Hepatocyte (in vitro differentiated cells): ENCODE measurements at regions not wholly inside any gene's neighbourhood (a gene's known extent, or its start where the extent isn't known, plus 50 kb on each side); places are given as distances from the start of the nearest gene placed in this dataset.

Experiments
- EZH2 ChIP-seq: fragments of 200-600 bp; sonication (generic); IDR thresholded peaks from 2 replicates; pipeline ENCODE4 v1.6.1; 2016; ENCODE audit warnings: antibody characterized with exemption, mild to moderate bottlenecking, borderline replicate concordance
- EZH2phosphoT487 ChIP-seq: fragments of 200-600 bp; sonication (generic); IDR thresholded peaks from one replicate; pipeline ENCODE4 v1.6.1; 2018; ENCODE audit warnings: antibody characterized with exemption, mild to moderate bottlenecking, low read depth, moderate library complexity; ENCODE audit not compliant: unreplicated experiment, severe bottlenecking
- TF ChIP-seq, protein P1 (sequence below): fragments of 200-600 bp; sonication (generic); IDR thresholded peaks from 2 replicates; pipeline ENCODE4 v1.5.1; 2016; ENCODE audit warnings: antibody characterized with exemption, mild to moderate bottlenecking; ENCODE audit not compliant: poor library complexity

DNA sequence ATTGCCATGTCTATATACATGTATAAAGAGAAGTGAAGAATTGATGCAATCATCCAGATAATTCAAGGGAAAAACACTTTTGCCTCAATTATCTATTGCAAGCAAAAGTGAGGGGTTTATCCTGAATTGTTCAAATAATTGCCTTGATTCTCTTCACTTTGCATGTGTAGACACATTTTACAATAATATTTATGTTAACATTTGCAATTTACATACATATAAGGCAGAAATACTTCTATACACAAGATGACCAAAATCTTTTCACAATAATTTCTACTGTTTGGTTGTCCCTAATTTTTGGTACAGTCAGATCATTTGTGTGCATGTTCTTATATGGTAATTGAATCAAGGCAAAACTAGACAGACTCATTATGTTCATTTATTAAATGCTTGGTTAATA, 285.3 kb upstream of the TMEM161B start:
- no peak for TF ChIP-seq EZH2
- TF ChIP-seq, protein P1, sequence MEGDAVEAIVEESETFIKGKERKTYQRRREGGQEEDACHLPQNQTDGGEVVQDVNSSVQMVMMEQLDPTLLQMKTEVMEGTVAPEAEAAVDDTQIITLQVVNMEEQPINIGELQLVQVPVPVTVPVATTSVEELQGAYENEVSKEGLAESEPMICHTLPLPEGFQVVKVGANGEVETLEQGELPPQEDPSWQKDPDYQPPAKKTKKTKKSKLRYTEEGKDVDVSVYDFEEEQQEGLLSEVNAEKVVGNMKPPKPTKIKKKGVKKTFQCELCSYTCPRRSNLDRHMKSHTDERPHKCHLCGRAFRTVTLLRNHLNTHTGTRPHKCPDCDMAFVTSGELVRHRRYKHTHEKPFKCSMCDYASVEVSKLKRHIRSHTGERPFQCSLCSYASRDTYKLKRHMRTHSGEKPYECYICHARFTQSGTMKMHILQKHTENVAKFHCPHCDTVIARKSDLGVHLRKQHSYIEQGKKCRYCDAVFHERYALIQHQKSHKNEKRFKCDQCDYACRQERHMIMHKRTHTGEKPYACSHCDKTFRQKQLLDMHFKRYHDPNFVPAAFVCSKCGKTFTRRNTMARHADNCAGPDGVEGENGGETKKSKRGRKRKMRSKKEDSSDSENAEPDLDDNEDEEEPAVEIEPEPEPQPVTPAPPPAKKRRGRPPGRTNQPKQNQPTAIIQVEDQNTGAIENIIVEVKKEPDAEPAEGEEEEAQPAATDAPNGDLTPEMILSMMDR = no peak
- TF ChIP-seq EZH2phosphoT487 = no peak
